GM18505 (cell line): ENCODE measurements at regions not wholly inside any gene's neighbourhood (a gene's known extent, or its start where the extent isn't known, plus 50 kb on each side); places are given as distances from the start of the nearest gene placed in this dataset.

ENCODE experiments used
- ATAC-seq: cut with Tn5 transposase; IDR thresholded peaks from one replicate; pipeline ENCODE4 v1.9.1; 2021; ENCODE audit not compliant: unreplicated experiment
- POLR2A ChIP-seq: IDR thresholded peaks from 4 replicates; pipeline ENCODE4 v1.6.1; 2011; ENCODE audit warnings: borderline replicate concordance; ENCODE audit not compliant: insufficient read depth, insufficient read length; ENCODE audit errors: extremely low read depth

DNA sequence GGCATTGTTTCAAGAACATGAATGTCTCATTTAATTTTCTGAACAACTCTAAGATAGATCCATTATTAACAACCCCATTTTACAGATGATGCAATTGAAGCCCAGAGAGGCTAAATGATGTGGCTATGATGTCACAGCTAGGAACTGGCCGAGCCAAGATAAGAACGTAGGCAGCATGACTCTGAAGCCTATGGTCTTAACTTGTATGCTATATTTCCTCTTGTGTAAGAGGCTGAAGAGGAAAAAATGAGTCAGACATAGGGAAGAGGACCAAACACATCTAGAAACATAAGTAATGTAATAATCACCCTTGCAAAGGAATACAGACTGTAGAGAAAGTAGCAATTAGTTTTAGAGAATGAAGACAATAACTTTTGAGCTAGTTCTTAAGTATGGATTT, 416.8 kb downstream of the FIGN start:
- no peak for ATAC-seq

DNA sequence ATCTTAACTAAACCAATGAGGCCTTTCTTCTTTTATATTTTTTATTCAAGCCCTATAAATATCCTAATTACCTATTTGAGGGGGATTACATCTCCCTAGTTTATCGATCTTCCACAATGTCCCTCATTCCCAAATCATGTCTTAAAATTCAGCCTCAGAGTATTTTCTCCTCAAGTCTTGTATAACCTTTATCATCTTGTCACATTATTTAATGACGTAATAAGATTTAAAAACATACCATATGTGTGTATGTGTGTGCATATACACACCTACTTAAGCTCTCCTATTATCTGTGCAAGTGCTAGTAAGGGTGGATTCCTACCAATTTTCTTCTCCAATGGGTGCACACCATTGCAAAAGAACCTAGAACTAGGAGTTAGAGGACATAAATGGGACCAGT, 421.1 kb downstream of the FIGN start:
- TF ChIP-seq POLR2A: no peak
- ATAC-seq: no peak

More for the DNA sequence above, 416.8 kb downstream of the FIGN start:
- no peak for TF ChIP-seq POLR2A

DNA sequence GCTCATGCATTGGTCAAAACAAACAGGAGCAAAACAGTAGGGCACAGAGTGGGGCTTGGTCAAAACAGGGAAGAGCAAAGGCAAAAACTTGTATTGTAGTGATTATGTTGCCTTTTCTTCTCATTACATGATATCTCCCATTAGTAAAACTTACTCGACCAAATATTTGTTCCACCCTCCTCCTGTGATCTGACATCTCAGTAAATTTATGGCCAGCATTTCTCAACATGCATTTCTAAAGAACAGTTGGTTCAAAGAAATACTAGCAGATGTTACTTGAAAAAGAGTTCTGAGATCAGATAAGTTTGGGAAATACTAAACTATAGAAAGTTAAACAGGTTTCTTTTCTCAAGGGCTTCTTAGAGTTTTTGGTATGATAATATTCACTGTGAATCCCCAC, 423.1 kb downstream of the FIGN start:
- no peak for ATAC-seq

DNA sequence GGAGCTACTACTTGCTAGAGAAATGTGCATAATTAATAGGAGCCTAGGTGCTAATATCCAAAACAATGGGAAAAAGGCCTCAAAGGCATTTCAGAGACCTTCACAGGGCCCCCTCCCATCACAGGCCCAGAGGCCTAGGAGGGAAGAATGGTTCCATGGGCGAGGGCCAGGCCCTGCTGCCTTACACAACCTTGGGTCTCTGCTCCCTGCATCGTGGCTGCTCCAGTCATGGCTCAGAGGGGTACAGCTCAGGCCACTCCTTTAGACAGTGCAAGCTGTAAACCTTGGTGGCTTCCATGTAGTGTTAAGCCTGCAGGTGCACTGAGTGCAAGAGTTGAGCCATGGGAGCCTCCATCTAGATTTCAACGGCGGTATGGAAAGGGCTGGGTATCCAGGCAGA, 429.2 kb downstream of the FIGN start:
- no peak for ATAC-seq
- TF ChIP-seq POLR2A: no peak

More for the DNA sequence above, 423.1 kb downstream of the FIGN start:
- TF ChIP-seq POLR2A: no peak

DNA sequence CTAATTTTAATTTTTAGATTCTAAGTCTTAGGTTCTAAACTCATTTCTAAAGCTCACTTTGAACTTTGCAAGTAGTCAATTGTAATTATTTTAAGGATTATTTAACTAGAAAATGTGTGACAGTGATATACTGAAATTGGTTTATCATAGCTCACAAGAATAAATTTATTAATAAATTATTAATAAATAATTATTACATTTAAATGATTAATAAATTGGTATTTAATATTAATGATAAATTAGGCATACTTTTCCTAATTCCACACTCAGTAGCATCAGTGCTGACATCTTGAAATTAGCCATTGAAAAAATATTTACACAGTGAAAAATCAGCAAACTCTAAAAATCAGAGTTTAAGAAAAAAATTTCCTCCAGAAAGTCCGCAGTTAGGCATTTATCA, 433.7 kb downstream of the FIGN start:
- TF ChIP-seq POLR2A: no peak
- ATAC-seq: no peak

DNA sequence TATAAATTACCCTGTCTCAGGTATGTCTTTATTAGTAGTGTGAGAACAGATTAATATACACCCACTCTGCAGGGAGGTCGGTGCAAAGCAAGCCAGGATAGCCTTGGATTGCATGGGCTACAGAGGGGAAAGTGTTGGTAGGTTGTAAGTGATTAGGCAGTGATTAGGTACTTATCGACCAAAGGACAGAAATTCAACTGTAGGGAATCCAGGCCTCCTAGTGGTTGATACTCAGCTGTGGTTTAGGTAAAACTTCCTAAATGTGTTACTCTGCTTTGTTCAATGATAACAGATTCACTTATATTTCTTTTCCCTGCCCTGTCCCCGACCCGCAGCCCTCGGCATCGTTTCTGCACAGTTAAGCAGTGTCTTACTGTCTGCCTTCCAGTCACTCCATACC, 444.0 kb downstream of the FIGN start:
- ATAC-seq: no peak
- no peak for TF ChIP-seq POLR2A

DNA sequence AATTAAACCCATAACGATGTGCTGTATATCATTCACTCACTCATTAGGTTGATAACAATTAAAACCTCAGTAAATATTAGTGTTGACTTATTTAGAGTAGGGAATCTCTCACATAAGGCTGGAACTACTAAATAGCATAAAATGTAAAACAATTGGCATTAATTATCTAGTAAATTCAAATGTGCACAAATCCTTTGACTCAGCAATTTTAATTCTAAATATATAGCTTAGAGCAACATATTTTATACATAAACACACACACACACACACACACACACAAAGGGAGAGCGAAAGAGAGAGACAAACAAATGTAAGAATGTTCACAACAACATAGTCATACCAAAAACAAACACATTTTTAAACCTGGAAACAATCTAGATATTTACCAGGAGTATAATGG, 443.1 kb upstream of the KCNH7 start:
- no peak for ATAC-seq
- TF ChIP-seq POLR2A: no peak

DNA sequence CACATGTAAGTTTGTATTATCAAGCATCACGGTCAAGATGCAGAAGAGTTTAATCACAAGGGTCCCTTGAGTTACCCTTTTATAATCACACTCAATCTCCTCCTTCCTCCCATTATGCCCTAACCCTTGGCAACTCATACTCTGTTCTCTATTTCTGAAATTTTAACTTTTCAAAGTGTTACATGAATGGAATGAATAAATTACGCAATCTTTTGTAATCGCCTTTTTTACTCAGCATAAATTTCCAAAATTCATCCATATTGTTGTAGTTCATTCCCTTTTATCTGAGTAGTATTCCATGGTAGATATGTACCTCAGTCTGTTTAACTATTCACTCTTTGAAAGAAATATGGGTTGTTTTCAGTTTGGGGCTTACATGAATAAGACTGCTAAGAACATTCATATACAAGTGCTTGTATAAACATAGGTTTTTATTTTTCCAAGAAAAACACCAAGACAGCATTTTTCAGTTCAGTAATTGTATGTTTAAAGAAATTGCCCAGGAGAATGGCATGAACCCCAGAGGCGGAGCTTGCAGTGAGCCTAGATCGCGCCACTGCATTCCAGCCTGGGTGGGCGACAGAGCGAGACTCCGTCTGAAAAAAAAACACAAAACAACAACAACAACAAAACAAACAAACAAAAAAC, 430.9 kb upstream of the KCNH7 start:
- no peak for TF ChIP-seq POLR2A
- ATAC-seq: no peak

DNA sequence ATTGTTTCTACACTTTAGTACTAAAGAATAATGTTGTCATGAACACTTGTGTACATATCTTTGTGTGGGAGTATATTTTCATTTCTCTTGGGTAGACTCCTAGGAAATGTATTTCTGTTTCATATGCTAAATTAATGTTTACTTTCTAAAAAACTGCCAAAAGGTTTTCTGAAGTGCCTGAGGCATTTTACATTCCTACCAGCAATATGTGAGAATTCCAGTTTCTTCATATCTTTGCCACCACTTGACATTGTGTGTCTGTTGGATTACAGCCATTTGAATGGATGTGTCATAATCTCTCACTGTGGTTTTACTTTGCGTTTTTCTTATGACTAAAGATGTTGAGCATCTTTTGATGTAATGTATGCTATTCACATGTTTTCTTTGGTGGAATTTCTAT, 428.2 kb upstream of the KCNH7 start:
- no peak for ATAC-seq
- TF ChIP-seq POLR2A: no peak

DNA sequence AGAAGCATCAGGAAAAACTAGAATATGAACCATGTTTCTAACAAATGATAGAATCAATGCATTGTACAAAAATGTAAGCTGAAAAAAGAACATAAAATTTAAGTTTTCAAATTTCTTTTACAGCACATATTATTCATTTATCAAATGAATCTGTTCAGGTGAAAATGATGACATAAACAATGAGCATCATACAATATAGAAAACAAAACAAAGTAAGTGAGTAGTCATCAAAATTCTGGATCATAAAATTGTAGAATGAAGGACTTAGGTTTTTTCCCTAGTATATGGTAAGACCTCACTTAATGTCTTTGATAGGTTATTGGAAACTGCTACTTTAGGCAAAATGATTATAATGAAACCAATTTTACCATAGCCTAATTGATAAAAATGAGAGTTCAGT, 427.0 kb upstream of the KCNH7 start:
- no peak for ATAC-seq
- no peak for TF ChIP-seq POLR2A

DNA sequence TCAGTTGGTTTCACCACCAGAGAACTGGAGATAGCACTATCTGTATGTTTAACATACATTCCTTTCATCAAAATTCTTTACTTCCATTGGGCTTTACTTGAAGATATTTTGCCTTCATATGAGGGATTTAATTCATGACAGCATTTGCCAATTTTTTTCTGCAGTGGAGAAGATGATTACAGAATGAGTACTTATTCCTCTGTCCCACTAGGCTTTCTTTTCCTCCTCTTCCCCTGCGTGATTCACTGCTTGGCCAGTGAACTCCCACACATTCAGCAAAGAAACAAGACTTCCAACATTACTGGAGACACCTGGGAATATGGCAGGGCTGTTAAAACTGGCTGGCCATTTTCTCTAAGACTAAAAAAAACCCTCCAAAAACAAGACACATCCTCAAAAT, 425.8 kb upstream of the KCNH7 start:
- no peak for ATAC-seq
- no peak for TF ChIP-seq POLR2A

DNA sequence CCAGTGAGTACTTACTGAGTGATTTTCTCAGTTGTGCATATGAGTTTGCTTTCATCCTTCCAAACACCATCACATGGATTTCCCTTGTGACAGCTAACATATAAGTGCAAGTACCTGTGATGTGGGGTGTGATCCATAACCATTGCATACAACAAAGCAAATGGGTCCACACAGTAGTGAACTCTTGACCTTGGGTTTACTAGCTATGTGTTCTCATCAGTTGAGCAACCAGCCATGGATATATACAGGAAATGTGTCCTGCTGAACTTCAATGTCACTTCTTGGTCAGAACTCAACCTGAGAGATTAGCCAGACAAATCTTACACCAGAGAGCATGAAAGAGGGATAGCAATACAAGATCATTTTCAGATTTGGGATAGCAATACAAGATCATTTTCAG, 420.9 kb upstream of the KCNH7 start:
- ATAC-seq: no peak
- no peak for TF ChIP-seq POLR2A

DNA sequence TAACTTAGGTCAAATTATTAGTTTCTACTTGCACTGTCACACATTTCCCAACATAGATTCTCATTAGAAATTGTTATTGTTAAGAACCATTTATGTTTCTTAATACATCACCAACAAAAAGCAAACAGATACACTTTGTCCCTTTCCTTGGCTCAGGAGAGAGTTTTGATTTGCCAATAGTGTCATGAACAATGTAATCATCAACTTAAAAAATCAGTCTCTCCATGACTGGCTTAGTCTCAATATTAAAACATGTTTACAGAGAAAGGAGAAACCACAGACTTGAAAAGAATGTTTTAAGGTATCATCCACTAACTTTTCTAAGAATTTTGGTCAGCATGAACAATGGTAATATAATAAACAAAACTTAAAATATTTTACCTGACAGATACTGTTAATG, 416.5 kb upstream of the KCNH7 start:
- no peak for ATAC-seq

DNA sequence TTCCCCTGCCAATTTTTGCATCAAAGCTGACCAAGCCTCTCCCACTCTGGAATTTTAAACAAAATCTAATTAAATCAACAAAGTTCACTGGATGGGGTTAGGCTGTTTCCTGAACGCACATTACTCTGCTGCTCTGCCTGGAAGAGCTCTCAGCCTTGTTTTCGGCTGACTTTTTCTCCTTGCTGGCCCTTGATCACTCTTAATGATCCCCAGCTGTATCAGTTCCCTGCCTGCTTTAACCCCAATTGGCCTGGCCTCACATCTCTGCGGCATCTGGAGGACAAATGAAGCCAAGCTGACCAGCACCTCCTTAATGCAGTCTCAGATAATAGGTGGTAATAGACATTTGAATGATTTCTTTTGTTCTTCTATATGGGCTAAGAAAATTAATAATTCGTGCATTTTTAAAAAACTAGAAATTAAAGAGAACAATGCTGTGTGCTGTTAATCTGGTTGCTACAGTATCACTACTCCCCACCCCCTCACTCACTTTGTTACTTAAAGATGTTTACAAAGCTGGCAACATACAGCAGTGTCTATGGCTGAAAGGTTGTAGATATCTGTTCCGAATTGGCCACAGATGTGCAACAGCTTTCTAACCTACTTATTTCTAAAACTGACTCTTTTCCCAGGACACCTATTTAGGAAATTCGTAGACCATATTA, 415.2 kb upstream of the KCNH7 start:
- no peak for ATAC-seq
- TF ChIP-seq POLR2A: no peak

More for the DNA sequence above, 416.5 kb upstream of the KCNH7 start:
- TF ChIP-seq POLR2A: no peak
